ENCODE measurements at regions not wholly inside any gene's neighbourhood (a gene's known extent, or its start where the extent isn't known, plus 50 kb on each side); places are given as distances from the start of the nearest gene placed in this dataset.

- H3K9me3 ChIP-seq (ENCODE audit: control insufficient read depth, low read length), result no peaks in the 10 kb centered on the region
- no peak overlapping the region for H2BK12ac ChIP-seq (ENCODE audit: low read length in 2 of 2)
- no peak for DNase-seq
- H2BK5ac ChIP-seq (ENCODE audit: low read depth, low read length, poor library complexity, severe bottlenecking), result no peak overlapping the region
- no peak overlapping the region for H4K91ac ChIP-seq (ENCODE audit: low read length)
- H2BK120ac ChIP-seq (ENCODE audit: low read depth, low read length), result no peak overlapping the region
- H3K18ac ChIP-seq (ENCODE audit: low read depth in 1 of 2, low read length in 2 of 2), result no peak overlapping the region
- no peak overlapping the region for H3K27ac ChIP-seq (ENCODE audit: low read length, poor library complexity, severe bottlenecking)
- no peak overlapping the region for H3K14ac ChIP-seq (ENCODE audit: low read length in 2 of 2)
- H2BK15ac ChIP-seq (ENCODE audit: low read depth, poor library complexity, severe bottlenecking), result no peak overlapping the region
- H3K79me1 ChIP-seq (replicated peaks; ENCODE audit: low read length, poor library complexity, severe bottlenecking), result no peaks in the 10 kb centered on the region
- no peaks in the 10 kb centered on the region for H3K36me3 ChIP-seq (ENCODE audit: control insufficient read depth in 1 of 2, insufficient read depth in 2 of 2, low read depth in 1 of 2, low read length in 2 of 2)
- H3K9ac ChIP-seq (ENCODE audit: low read length), result no peak overlapping the region
- H4K8ac ChIP-seq (ENCODE audit: low read length), result no peak overlapping the region
- peaks cover 4 to 7% of the 10 kb centered on the region in 2 experiments for H3K27me3 ChIP-seq (ENCODE audit: control insufficient read depth in 1 of 2, insufficient read depth in 1 of 2, low read length in 2 of 2)
- no peak overlapping the region for H3K4me3 ChIP-seq (ENCODE audit: insufficient read depth in 1 of 2, low read depth in 1 of 2, low read length in 2 of 2)
- no peak overlapping the region for H2AK5ac ChIP-seq (ENCODE audit: low read length, severe bottlenecking)
- no peak overlapping the region for H3K4me2 ChIP-seq (ENCODE audit: low read length, poor library complexity, severe bottlenecking)
- no peak overlapping the region for H2AFZ ChIP-seq (ENCODE audit: low read depth, low read length)
- H3K4me1 ChIP-seq (ENCODE audit: control insufficient read depth, insufficient read depth, low read depth, low read length), result no peaks in the 10 kb centered on the region
- no peak overlapping the region for H3K23ac ChIP-seq (ENCODE audit: low read length in 2 of 2)
- no peak overlapping the region for H3K4ac ChIP-seq (ENCODE audit: low read depth in 1 of 2, low read length in 2 of 2)
These were observed 365.4 kb upstream of the CAMK1G start for GRCh38 chr1:209218113-209218512.

DNA sequence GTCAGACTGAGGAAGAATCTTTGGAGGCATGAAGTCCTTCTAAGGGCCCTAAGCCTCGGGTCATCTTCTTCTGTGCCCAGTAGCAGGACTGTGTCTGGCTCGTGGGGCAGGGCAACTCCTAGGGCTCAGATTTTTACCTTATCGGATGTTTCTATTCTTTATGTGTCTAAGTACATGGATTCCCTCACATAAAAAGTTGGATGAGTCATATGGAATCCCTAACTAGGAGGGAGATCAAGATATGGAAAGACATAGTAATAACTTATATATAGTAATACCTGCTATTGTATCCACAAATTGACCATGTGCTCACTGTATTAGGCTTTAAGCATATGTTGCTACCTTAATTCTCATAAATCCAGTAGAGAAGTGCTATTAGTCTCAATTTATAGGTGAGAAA, 364.5 kb upstream of the CAMK1G start:
- Histone ChIP-seq H3K27me3 (ENCODE audit: control insufficient read depth in 1 of 2, insufficient read depth in 1 of 2, low read length in 2 of 2) (peaks cover 4 to 7% of the 10 kb centered on the region in 2 experiments), H3K4ac (ENCODE audit: low read depth in 1 of 2, low read length in 2 of 2) (no peak overlapping the region), H3K4me1 (ENCODE audit: control insufficient read depth, insufficient read depth, low read depth, low read length) (no peaks in the 10 kb centered on the region), H3K9me3 (ENCODE audit: control insufficient read depth, low read length) (no peaks in the 10 kb centered on the region), H3K23ac (ENCODE audit: low read length in 2 of 2) (no peak overlapping the region), H3K9ac (ENCODE audit: low read length) (no peak overlapping the region), H2AFZ (ENCODE audit: low read depth, low read length) (no peak overlapping the region), H2AK5ac (ENCODE audit: low read length, severe bottlenecking) (no peak overlapping the region), H4K8ac (ENCODE audit: low read length) (no peak overlapping the region), H2BK120ac (ENCODE audit: low read depth, low read length) (no peak overlapping the region), H2BK12ac (ENCODE audit: low read length in 2 of 2) (no peak overlapping the region), H3K36me3 (ENCODE audit: control insufficient read depth in 1 of 2, insufficient read depth in 2 of 2, low read depth in 1 of 2, low read length in 2 of 2) (no peaks in the 10 kb centered on the region), H3K4me3 (ENCODE audit: insufficient read depth in 1 of 2, low read depth in 1 of 2, low read length in 2 of 2) (no peak overlapping the region), H3K4me2 (ENCODE audit: low read length, poor library complexity, severe bottlenecking) (no peak overlapping the region), H3K79me1 (replicated peaks; ENCODE audit: low read length, poor library complexity, severe bottlenecking) (no peaks in the 10 kb centered on the region), H2BK15ac (ENCODE audit: low read depth, poor library complexity, severe bottlenecking) (no peak overlapping the region), H3K18ac (ENCODE audit: low read depth in 1 of 2, low read length in 2 of 2) (no peak overlapping the region), H4K91ac (ENCODE audit: low read length) (no peak overlapping the region), H3K27ac (ENCODE audit: low read length, poor library complexity, severe bottlenecking) (no peak overlapping the region), H3K14ac (ENCODE audit: low read length in 2 of 2) (no peak overlapping the region), H2BK5ac (ENCODE audit: low read depth, low read length, poor library complexity, severe bottlenecking) (no peak overlapping the region)
- no peak for DNase-seq
- 64% methylated on average over 2 of the region's 3 CpGs for WGBS

- Histone ChIP-seq H2BK5ac (ENCODE audit: low read depth, low read length, poor library complexity, severe bottlenecking) (no peak overlapping the region), H2BK120ac (ENCODE audit: low read depth, low read length) (no peak overlapping the region), H3K23ac (ENCODE audit: low read length in 2 of 2) (no peak overlapping the region), H3K9ac (ENCODE audit: low read length) (no peak overlapping the region), H4K91ac (ENCODE audit: low read length) (no peak overlapping the region), H3K9me3 (ENCODE audit: control insufficient read depth, low read length) (no peaks in the 10 kb centered on the region), H3K18ac (ENCODE audit: low read depth in 1 of 2, low read length in 2 of 2) (no peak overlapping the region), H3K4me1 (ENCODE audit: control insufficient read depth, insufficient read depth, low read depth, low read length) (no peaks in the 10 kb centered on the region), H3K36me3 (ENCODE audit: control insufficient read depth in 1 of 2, insufficient read depth in 2 of 2, low read depth in 1 of 2, low read length in 2 of 2) (no peaks in the 10 kb centered on the region), H3K14ac (ENCODE audit: low read length in 2 of 2) (no peak overlapping the region), H3K27me3 (ENCODE audit: control insufficient read depth in 1 of 2, insufficient read depth in 1 of 2, low read length in 2 of 2) (peaks cover 4 to 7% of the 10 kb centered on the region in 2 experiments), H2AK5ac (ENCODE audit: low read length, severe bottlenecking) (no peak overlapping the region), H3K79me1 (replicated peaks; ENCODE audit: low read length, poor library complexity, severe bottlenecking) (no peaks in the 10 kb centered on the region), H2BK12ac (ENCODE audit: low read length in 2 of 2) (no peak overlapping the region), H3K27ac (ENCODE audit: low read length, poor library complexity, severe bottlenecking) (no peak overlapping the region), H3K4me3 (ENCODE audit: insufficient read depth in 1 of 2, low read depth in 1 of 2, low read length in 2 of 2) (no peak overlapping the region), H2BK15ac (ENCODE audit: low read depth, poor library complexity, severe bottlenecking) (no peak overlapping the region), H3K4ac (ENCODE audit: low read depth in 1 of 2, low read length in 2 of 2) (no peak overlapping the region), H4K8ac (ENCODE audit: low read length) (no peak overlapping the region), H3K4me2 (ENCODE audit: low read length, poor library complexity, severe bottlenecking) (no peak overlapping the region), H2AFZ (ENCODE audit: low read depth, low read length) (no peak overlapping the region)
- DNase-seq, result no peak
- WGBS, result 84% methylated on average over 16 of the region's 16 CpGs
These were observed 363.6 kb upstream of the CAMK1G start for GRCh38 chr1:209219791-209220524.

GRCh38 chr1:209222826-209223225, 360.7 kb upstream of the CAMK1G start:
- Histone ChIP-seq H3K79me1 (replicated peaks; ENCODE audit: low read length, poor library complexity, severe bottlenecking) (no peaks in the 10 kb centered on the region), H4K91ac (ENCODE audit: low read length) (no peak overlapping the region), H2BK15ac (ENCODE audit: low read depth, poor library complexity, severe bottlenecking) (no peak overlapping the region), H2BK120ac (ENCODE audit: low read depth, low read length) (no peak overlapping the region), H3K36me3 (ENCODE audit: control insufficient read depth in 1 of 2, insufficient read depth in 2 of 2, low read depth in 1 of 2, low read length in 2 of 2) (no peaks in the 10 kb centered on the region), H3K4ac (ENCODE audit: low read depth in 1 of 2, low read length in 2 of 2) (no peak overlapping the region), H3K14ac (ENCODE audit: low read length in 2 of 2) (no peak overlapping the region), H3K27me3 (ENCODE audit: control insufficient read depth in 1 of 2, insufficient read depth in 1 of 2, low read length in 2 of 2) (peaks cover 2 to 4% of the 10 kb centered on the region in 2 experiments), H4K8ac (ENCODE audit: low read length) (no peak overlapping the region), H2AK5ac (ENCODE audit: low read length, severe bottlenecking) (no peak overlapping the region), H3K4me2 (ENCODE audit: low read length, poor library complexity, severe bottlenecking) (no peak overlapping the region), H3K18ac (ENCODE audit: low read depth in 1 of 2, low read length in 2 of 2) (no peak overlapping the region), H3K9me3 (ENCODE audit: control insufficient read depth, low read length) (no peaks in the 10 kb centered on the region), H3K4me3 (ENCODE audit: insufficient read depth in 1 of 2, low read depth in 1 of 2, low read length in 2 of 2) (no peak overlapping the region), H3K27ac (ENCODE audit: low read length, poor library complexity, severe bottlenecking) (no peak overlapping the region), H2BK12ac (ENCODE audit: low read length in 2 of 2) (no peak overlapping the region), H3K23ac (ENCODE audit: low read length in 2 of 2) (no peak overlapping the region), H3K9ac (ENCODE audit: low read length) (no peak overlapping the region), H2AFZ (ENCODE audit: low read depth, low read length) (no peak overlapping the region), H2BK5ac (ENCODE audit: low read depth, low read length, poor library complexity, severe bottlenecking) (no peak overlapping the region), H3K4me1 (ENCODE audit: control insufficient read depth, insufficient read depth, low read depth, low read length) (no peaks in the 10 kb centered on the region)
- DNase-seq, result no peak
- WGBS, result 88% methylated on average over 5 of the region's 5 CpGs

All from mesenchymal stem cell (in vitro differentiated cells and primary cell).